ENCODE measurements at regions not wholly inside any gene's neighbourhood (a gene's known extent, or its start where the extent isn't known, plus 50 kb on each side); places are given as distances from the start of the nearest gene placed in this dataset.

GRCh38 chr12:83784298-83784890 lies 1097.7 kb downstream of the TMTC2 start:
- Mint-ChIP-seq H3K9me3 (ENCODE audit: unreplicated experiment) (no peaks in the 10 kb centered on the region), H3K36me3 (ENCODE audit: unreplicated experiment) (no peaks in the 10 kb centered on the region), H3K4me1 (ENCODE audit: low read depth, unreplicated experiment) (no peaks in the 10 kb centered on the region), H3K4me3 (ENCODE audit: unreplicated experiment) (no peak overlapping the region), H3K27me3 (ENCODE audit: unreplicated experiment) (no peaks in the 10 kb centered on the region), H3K27ac (ENCODE audit: unreplicated experiment) (no peak overlapping the region)
- TF ChIP-seq CTCF (IDR thresholded peaks at IDR 0.05; ENCODE audit: partially characterized antibody, unreplicated experiment) = no peak
- no peak for DNase-seq

GRCh38 chr12:83779526-83779925 lies 1092.8 kb downstream of the TMTC2 start:
- Mint-ChIP-seq H3K4me3 (ENCODE audit: unreplicated experiment) (no peak overlapping the region), H3K36me3 (ENCODE audit: unreplicated experiment) (no peaks in the 10 kb centered on the region), H3K4me1 (ENCODE audit: low read depth, unreplicated experiment) (no peaks in the 10 kb centered on the region), H3K9me3 (ENCODE audit: unreplicated experiment) (no peaks in the 10 kb centered on the region), H3K27ac (ENCODE audit: unreplicated experiment) (no peak overlapping the region), H3K27me3 (ENCODE audit: unreplicated experiment) (no peaks in the 10 kb centered on the region)
- TF ChIP-seq CTCF (IDR thresholded peaks at IDR 0.05; ENCODE audit: partially characterized antibody, unreplicated experiment) = no peak
- no peak for DNase-seq

GRCh38 chr12:83769151-83769550 lies 1082.4 kb downstream of the TMTC2 start:
- H3K36me3 Mint-ChIP-seq (ENCODE audit: unreplicated experiment) = no peaks in the 10 kb centered on the region
- no peaks in the 10 kb centered on the region for H3K4me1 Mint-ChIP-seq (ENCODE audit: low read depth, unreplicated experiment)
- H3K27me3 Mint-ChIP-seq (ENCODE audit: unreplicated experiment) = no peaks in the 10 kb centered on the region
- H3K9me3 Mint-ChIP-seq (ENCODE audit: unreplicated experiment) = peaks cover 2% of the 10 kb centered on the region
- DNase-seq = no peak
- no peak overlapping the region for H3K27ac Mint-ChIP-seq (ENCODE audit: unreplicated experiment)
- H3K4me3 Mint-ChIP-seq (ENCODE audit: unreplicated experiment) = no peak overlapping the region
- TF ChIP-seq CTCF (IDR thresholded peaks at IDR 0.05; ENCODE audit: partially characterized antibody, unreplicated experiment) = no peak

- H3K27me3 Mint-ChIP-seq (ENCODE audit: unreplicated experiment) = no peaks in the 10 kb centered on the region
- DNase-seq = no peak
- H3K27ac Mint-ChIP-seq (ENCODE audit: unreplicated experiment) = no peak overlapping the region
- H3K4me1 Mint-ChIP-seq (ENCODE audit: low read depth, unreplicated experiment) = no peaks in the 10 kb centered on the region
- H3K4me3 Mint-ChIP-seq (ENCODE audit: unreplicated experiment) = no peak overlapping the region
- H3K9me3 Mint-ChIP-seq (ENCODE audit: unreplicated experiment) = peaks cover 3% of the 10 kb centered on the region
- peaks cover 11% of the 10 kb centered on the region for H3K36me3 Mint-ChIP-seq (ENCODE audit: unreplicated experiment)
- no peak for TF ChIP-seq CTCF (IDR thresholded peaks at IDR 0.05; ENCODE audit: partially characterized antibody, unreplicated experiment)
These were observed 1081.0 kb downstream of the TMTC2 start for GRCh38 chr12:83767723-83768122.

GRCh38 chr12:83763425-83763824 lies 1076.7 kb downstream of the TMTC2 start:
- no peak for TF ChIP-seq CTCF (IDR thresholded peaks at IDR 0.05; ENCODE audit: partially characterized antibody, unreplicated experiment)
- Mint-ChIP-seq H3K4me1 (ENCODE audit: low read depth, unreplicated experiment) (no peaks in the 10 kb centered on the region), H3K36me3 (ENCODE audit: unreplicated experiment) (peaks cover 12% of the 10 kb centered on the region), H3K4me3 (ENCODE audit: unreplicated experiment) (no peak overlapping the region), H3K27me3 (ENCODE audit: unreplicated experiment) (no peaks in the 10 kb centered on the region), H3K27ac (ENCODE audit: unreplicated experiment) (no peak overlapping the region), H3K9me3 (ENCODE audit: unreplicated experiment) (peaks cover 3% of the 10 kb centered on the region)
- DNase-seq = no peak

All from glutamatergic neuron (in vitro differentiated cells).